ENCODE measurements at regions not wholly inside any gene's neighbourhood (a gene's known extent, or its start where the extent isn't known, plus 50 kb on each side); places are given as distances from the start of the nearest gene placed in this dataset.
"Not testable (repeated sequence)": the region's sequence is repeated elsewhere in the genome, so short reads cannot be mapped to it uniquely, and the experiment has no call there.

GRCh38 chr9:89928521-89929275, 323.9 kb downstream of the GADD45G start:
- DNase-seq (ENCODE audit: low read depth): no peak

GRCh38 chr9:89929315-89929672, 324.5 kb downstream of the GADD45G start:
- no peak for DNase-seq (ENCODE audit: low read depth)

DNA sequence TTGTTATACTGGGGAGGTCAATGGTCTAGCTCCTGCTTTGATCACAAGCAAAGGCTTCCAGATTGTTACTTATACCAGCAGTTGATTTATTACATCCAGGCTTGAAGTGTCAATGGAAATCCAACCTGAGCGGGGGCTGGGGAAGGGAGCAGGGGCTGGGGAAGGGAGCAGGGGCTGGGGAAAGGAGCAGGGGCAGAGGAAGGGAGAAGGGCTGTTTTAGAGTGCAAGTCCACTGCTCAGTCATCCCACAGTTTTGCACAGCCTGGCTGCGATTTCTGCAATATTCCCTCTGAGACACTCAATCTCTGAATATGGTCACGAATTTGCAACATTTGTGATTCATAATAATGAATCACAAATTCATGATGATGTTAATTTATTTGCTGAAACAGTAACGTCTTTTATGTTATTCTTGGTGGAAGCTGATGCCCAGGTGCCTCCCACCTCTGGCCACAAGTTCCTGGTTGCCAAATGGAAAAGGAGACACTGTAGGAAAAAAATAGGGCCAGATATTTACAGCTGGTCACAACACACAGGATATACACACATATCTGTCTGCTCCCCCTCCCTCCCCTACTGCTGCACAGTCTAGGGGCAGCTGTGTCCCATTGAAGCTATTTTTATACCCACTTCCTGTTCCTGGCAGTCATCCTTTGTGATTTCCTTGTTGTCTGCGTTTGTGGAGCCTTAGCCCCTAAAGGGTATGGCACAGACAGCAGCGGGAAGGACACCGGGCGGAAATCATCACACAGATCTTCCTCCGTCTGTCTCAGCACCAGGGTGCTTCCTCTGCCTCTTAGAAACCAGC, 325.1 kb downstream of the GADD45G start:
- peak; percentile 24 for DNase-seq (ENCODE audit: low read depth)

DNA sequence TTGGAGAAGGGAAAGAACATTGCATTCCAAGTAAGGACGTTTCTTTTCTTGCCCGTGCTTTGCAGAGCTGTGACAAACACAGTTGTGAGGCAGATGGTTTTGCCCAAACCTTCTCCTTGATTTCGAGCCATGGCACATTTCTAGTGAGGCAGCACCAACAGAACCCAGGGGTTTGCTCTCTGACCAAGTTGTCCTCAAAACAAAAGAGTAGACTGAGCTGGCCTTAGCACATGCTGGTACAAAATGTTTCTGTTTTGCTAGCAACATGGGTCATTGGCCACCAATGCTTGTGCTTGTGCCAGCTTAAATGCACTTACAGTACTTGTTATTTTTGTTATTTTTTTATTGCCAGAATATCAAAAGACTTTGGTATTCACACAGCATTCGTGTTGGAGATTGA, 328.8 kb downstream of the GADD45G start:
- no peak for DNase-seq (ENCODE audit: low read depth)

GRCh38 chr9:89935115-89935514, 330.3 kb downstream of the GADD45G start:
- no peak for DNase-seq (ENCODE audit: low read depth)

- DNase-seq (ENCODE audit: low read depth): no peak
Observed at GRCh38 chr9:89935801-89936200, 331.0 kb downstream of the GADD45G start.

GRCh38 chr9:89937051-89937450, 332.2 kb downstream of the GADD45G start:
- DNase-seq (ENCODE audit: low read depth): no peak

GRCh38 chr9:89939181-89939580, 334.4 kb downstream of the GADD45G start:
- no peak for DNase-seq (ENCODE audit: low read depth)

DNA sequence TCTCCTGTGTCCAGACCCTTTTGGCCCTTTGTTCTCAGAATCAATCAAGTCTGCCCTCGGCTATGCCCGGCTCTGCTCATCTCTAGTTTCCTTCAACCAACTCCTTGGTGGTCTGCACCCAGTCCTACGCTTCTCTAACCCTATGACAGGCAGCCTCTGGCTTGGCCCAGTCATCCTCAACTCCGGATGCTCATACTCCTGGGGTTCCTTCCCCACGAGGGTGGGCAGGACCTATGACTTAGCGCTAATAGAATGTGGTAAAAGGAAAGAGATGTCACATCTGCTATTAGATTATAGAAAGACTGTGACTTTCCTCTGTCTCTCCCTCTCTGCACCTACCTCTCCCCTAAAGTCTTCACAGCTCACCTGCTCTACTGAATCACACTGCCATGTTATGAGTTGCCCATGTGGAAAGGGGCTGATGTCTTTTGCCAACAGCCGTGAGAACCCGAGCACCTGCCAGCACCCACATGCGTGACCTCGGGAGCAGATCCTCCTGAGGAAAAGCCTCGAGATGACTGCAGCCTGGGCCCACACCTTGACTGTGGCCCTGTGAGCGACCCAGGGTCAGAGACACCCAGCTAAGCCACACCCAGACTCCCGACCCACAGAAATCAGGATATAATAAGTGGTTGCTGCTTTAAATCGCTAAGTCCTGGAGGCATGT, 334.9 kb downstream of the GADD45G start:
- DNase-seq (ENCODE audit: low read depth): no peak

- peak; percentile 30 for DNase-seq (ENCODE audit: low read depth)
Observed at GRCh38 chr9:89940625-89941024, 335.8 kb downstream of the GADD45G start.

GRCh38 chr9:89941875-89942274, 337.1 kb downstream of the GADD45G start:
- peak; percentile 30 for DNase-seq (ENCODE audit: low read depth)

DNA sequence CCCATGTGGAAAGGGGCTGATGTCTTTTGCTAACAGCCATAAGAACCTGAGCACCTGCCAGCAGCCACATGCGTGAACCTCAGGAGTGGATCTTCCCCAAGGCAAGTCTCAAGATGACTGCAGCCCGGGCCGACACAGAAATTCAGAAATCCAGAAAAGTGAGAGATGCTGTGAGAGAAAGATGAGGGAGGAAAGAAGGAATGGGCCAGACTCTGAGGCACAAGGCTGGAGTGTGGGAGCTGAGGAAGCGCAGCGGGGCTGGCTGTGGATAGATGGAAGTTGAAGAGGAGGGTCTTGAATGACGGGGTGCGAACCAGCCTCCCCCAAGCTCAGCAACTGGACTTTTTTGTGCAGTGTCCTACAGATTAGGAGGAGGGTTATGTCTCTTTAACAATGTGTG, 337.8 kb downstream of the GADD45G start:
- DNase-seq (ENCODE audit: low read depth): no peak

- no peak for DNase-seq (ENCODE audit: low read depth)
Observed at GRCh38 chr9:89943309-89943708, 338.5 kb downstream of the GADD45G start.

DNA sequence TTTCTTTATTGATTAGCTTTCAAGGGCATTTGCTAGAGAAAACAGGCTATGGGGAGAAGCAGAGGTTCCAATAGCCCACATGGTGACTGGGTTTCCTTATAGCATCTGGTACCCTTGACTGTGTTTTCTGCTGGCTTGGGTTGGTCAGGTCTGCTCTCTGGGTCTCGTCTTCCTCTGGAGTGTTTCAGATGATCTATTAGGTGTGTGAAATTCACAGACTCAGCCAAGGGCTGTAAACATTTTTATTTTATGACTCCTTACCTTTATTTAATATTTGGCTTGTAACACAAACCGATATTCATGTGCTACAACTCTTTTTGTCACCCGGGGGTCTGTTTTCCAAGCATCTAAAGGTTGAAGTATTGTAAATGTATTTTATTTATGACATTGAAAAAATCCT, 338.9 kb downstream of the GADD45G start:
- no peak for DNase-seq (ENCODE audit: low read depth)

DNA sequence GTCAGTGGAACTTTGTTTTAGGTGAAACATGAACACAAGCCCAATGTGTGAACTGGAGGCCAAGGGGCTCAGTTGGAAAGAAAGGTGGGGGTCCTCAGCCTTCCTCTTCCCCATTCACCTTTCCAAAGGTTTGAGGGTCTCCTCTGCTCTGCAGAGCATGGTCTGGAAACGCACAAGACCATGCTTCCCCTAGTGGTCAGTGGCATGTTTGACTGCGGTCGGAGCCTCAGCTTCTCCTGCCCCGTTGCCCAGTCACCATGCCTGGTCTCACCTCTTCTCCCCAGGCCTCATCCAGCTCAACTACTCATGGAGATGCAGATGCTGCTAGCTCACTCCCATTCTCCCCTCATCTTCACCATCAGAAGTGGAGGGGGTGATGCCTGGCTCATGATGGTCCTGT, 340.3 kb downstream of the GADD45G start:
- no peak for DNase-seq (ENCODE audit: low read depth)

- DNase-seq (ENCODE audit: low read depth): no peak
Observed at GRCh38 chr9:89946741-89947140, 341.9 kb downstream of the GADD45G start.

DNA sequence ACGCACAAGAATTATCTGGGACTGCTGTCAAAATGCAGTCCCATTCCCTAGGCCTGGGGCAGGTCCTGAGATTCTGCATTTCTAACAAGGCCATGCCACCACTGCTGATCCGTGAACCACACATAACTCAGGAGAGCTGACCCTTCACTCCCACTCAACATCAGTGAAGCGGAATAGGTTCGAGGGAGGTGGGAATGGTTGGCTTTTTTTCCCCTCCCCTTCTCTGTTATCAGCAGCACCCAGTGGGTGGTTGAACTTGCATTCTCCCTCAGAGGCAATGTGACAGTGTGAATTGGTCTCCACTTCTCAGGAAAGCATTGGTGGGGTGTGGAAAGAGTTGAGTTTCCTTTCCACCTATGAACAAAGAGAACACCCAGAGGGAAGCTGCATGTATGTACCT, 344.3 kb downstream of the GADD45G start:
- DNase-seq (ENCODE audit: low read depth): no peak

- no peak for DNase-seq (ENCODE audit: low read depth)
Observed at GRCh38 chr9:89951675-89952074, 346.9 kb downstream of the GADD45G start.

GRCh38 chr9:89952401-89952800, 347.6 kb downstream of the GADD45G start:
- DNase-seq (ENCODE audit: low read depth): peak; percentile 14

DNA sequence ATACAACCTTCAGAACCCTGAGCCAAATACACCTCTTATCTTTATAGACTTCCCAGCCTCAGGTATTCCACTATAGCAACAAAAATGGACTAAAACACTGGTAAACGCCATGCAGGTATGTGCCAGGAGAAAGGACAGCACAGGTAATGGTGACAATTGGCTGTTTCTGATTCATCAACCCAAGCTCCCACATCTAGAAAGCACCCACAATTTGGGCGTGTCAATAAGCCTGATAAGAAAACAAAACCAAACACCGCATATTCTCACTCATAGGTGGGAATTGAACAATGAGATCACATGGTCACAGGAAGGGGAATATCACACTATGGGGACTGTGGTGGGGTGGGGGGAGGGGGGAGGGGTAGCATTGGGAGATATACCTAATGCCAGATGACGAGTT, 348.5 kb downstream of the GADD45G start:
- DNase-seq (ENCODE audit: low read depth): not testable (repeated sequence)

GRCh38 chr9:89953824-89954615, 349.2 kb downstream of the GADD45G start:
- no peak for DNase-seq (ENCODE audit: low read depth)

DNA sequence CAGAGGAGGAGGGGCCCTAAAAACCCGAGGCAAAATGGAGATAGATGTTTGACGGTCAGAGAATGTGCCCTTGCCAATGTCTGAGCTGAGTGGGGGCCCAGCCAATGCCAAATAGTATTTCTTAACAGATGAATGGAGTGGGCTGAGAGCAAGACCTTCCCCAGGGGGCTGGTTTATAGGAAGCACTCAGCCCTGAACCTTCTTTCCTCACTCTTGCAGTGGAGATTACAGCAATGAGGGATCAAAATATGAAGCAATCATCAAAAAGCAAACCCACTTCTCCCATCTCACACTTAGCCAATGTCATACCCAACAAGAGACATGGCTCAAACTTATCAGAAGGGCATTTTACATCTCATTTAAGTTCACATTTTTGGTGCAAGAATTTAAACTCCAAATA, 350.3 kb downstream of the GADD45G start:
- no peak for DNase-seq (ENCODE audit: low read depth)

Data from HT1080 (cell line).